ENCODE measurements at regions not wholly inside any gene's neighbourhood (a gene's known extent, or its start where the extent isn't known, plus 50 kb on each side); places are given as distances from the start of the nearest gene placed in this dataset.

GRCh38 chr1:78728359-78728758, 78.7 kb downstream of the IFI44 start:
- TF ChIP-seq POLR2A (IDR thresholded peaks at IDR 0.05), result no peak
- no peak for TF ChIP-seq CTCF (IDR thresholded peaks at IDR 0.05)
